OCI-LY7 (cell line): ENCODE measurements at regions not wholly inside any gene's neighbourhood (a gene's known extent, or its start where the extent isn't known, plus 50 kb on each side); places are given as distances from the start of the nearest gene placed in this dataset.

ENCODE experiments used
- BruUV-seq: library from RNA; stranded (reverse); fragments of 400-500 nt; replicated peaks from 2 replicates; lab custom pipeline; 2021; lab: Mats Ljungman, UMichigan
- CTCF ChIA-PET: fragments of 300-600 bp; sonication (Branson Sonifier 250); formaldehyde crosslinking; loops from one replicate; lab custom pipeline; 2022; ENCODE audit warnings: antibody characterized with exemption; ENCODE audit not compliant: unreplicated experiment; lab: Charles Lee
- POLR2A ChIA-PET: fragments of 300-600 bp; sonication (Branson Sonifier 250); formaldehyde crosslinking; loops from one replicate; lab custom pipeline; 2022; ENCODE audit warnings: antibody characterized with exemption; lab: Charles Lee
- DNase-seq: peaks from one replicate; pipeline ENCODE4 v3.0.0-alpha.2; 2015; ENCODE audit warnings: low spot score
- H2AFZ ChIP-seq: fragments of 200-600 bp; sonication (generic), shearing (Covaris generic); 2 replicates; pipeline ENCODE4 v1.6.1; 2014; ENCODE audit warnings: mild to moderate bottlenecking, antibody characterized with exemption, low read length, moderate library complexity
- H3K27ac ChIP-seq: fragments of 200-600 bp; sonication (generic); 2 replicates; pipeline ENCODE4 v1.5.1; 2014; ENCODE audit warnings: mixed run types, low read depth, mild to moderate bottlenecking, moderate library complexity, low read length, inconsistent platforms; ENCODE audit not compliant: poor library complexity, severe bottlenecking
- H3K36me3 ChIP-seq: fragments of 200-600 bp; sonication (generic); 2 replicates; pipeline ENCODE4 v1.6.1; 2014; ENCODE audit warnings: mild to moderate bottlenecking, antibody characterized with exemption, low read length, moderate library complexity, mixed read lengths; ENCODE audit not compliant: insufficient read depth
- H3K4me1 ChIP-seq: fragments of 200-600 bp; sonication (generic); 2 replicates; pipeline ENCODE4 v1.5.1; 2014; ENCODE audit warnings: mild to moderate bottlenecking, low read length; ENCODE audit not compliant: insufficient read depth, poor library complexity, severe bottlenecking
- H3K4me2 ChIP-seq: fragments of 200-600 bp; sonication (generic); 2 replicates; pipeline ENCODE4 v1.6.1; 2014; ENCODE audit warnings: mild to moderate bottlenecking, low read length
- H3K4me3 ChIP-seq: fragments of 200-600 bp; sonication (generic); 2 replicates; pipeline ENCODE4 v1.5.1; 2014; ENCODE audit warnings: mild to moderate bottlenecking, low read depth, low read length; ENCODE audit not compliant: poor library complexity, severe bottlenecking
- H3K79me2 ChIP-seq: fragments of 200-600 bp; sonication (generic); 2 replicates; pipeline ENCODE4 v1.6.1; 2016; ENCODE audit warnings: low read depth, mild to moderate bottlenecking, low read length, moderate library complexity, mixed read lengths; ENCODE audit not compliant: insufficient read depth
- H3K9me2 ChIP-seq: fragments of 200-600 bp; sonication (generic); 2 replicates; pipeline ENCODE4 v1.6.1; 2016; ENCODE audit warnings: mild to moderate bottlenecking, low read length, mixed read lengths; ENCODE audit not compliant: insufficient read depth
- H3K9me3 ChIP-seq: fragments of 200-600 bp; sonication (generic); 2 replicates; pipeline ENCODE4 v1.6.1; 2014; ENCODE audit warnings: mild to moderate bottlenecking, mixed run types, low read length, mixed read lengths
- H4K20me1 ChIP-seq: fragments of 200-600 bp; sonication (generic); 2 replicates; pipeline ENCODE4 v1.6.1; 2014; ENCODE audit warnings: mild to moderate bottlenecking, antibody characterized with exemption, low read length, moderate library complexity, mixed read lengths; ENCODE audit not compliant: insufficient read depth
- EZH2phosphoT487 ChIP-seq: fragments of 200-600 bp; sonication (generic); IDR thresholded peaks from 2 replicates; pipeline ENCODE4 v1.6.1; 2018; ENCODE audit warnings: low read depth, borderline replicate concordance, mild to moderate bottlenecking, mixed run types, antibody characterized with exemption, low read length, moderate library complexity, mixed read lengths
- intact Hi-C: fragments of 100-400 bp; cut with micrococcal nuclease; formaldehyde crosslinking; loops from one replicate; pipeline ENCODE4 v1.10.0; 2022; ENCODE audit not compliant: unreplicated experiment
- TF ChIP-seq, protein P1 (sequence below): fragments of 200-600 bp; sonication (generic); conservative IDR thresholded peaks from 2 replicates; pipeline ENCODE4 v1.5.1; 2014; ENCODE audit warnings: mild to moderate bottlenecking, antibody characterized with exemption, low read length, moderate library complexity, mixed read lengths

GRCh38 chr12:77619425-77619824, 211.3 kb upstream of the NAV3 start:
- H3K9me3 ChIP-seq = no peaks in the 10 kb centered on the region
- H3K4me2 ChIP-seq = no peak overlapping the region
- H3K4me1 ChIP-seq = no peaks in the 10 kb centered on the region
- H2AFZ ChIP-seq = no peak overlapping the region
- DNase-seq = no peak
- no peaks in the 10 kb centered on the region for H3K9me2 ChIP-seq
- BruUV-seq = no TSS peak
- H3K4me3 ChIP-seq = no peak overlapping the region
- intact Hi-C loops = no loop called here
- no peaks in the 10 kb centered on the region for H4K20me1 ChIP-seq
- H3K79me2 ChIP-seq = no peaks in the 10 kb centered on the region
- CTCF ChIA-PET = no interaction called here
- TF ChIP-seq, protein P1, sequence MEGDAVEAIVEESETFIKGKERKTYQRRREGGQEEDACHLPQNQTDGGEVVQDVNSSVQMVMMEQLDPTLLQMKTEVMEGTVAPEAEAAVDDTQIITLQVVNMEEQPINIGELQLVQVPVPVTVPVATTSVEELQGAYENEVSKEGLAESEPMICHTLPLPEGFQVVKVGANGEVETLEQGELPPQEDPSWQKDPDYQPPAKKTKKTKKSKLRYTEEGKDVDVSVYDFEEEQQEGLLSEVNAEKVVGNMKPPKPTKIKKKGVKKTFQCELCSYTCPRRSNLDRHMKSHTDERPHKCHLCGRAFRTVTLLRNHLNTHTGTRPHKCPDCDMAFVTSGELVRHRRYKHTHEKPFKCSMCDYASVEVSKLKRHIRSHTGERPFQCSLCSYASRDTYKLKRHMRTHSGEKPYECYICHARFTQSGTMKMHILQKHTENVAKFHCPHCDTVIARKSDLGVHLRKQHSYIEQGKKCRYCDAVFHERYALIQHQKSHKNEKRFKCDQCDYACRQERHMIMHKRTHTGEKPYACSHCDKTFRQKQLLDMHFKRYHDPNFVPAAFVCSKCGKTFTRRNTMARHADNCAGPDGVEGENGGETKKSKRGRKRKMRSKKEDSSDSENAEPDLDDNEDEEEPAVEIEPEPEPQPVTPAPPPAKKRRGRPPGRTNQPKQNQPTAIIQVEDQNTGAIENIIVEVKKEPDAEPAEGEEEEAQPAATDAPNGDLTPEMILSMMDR = no peak
- no peak for TF ChIP-seq EZH2phosphoT487
- POLR2A ChIA-PET = no interaction called here
- H3K36me3 ChIP-seq = no peaks in the 10 kb centered on the region
- H3K27ac ChIP-seq = no peak overlapping the region

GRCh38 chr12:77617818-77618217, 212.9 kb upstream of the NAV3 start:
- ChIA-PET CTCF (no interaction called here), POLR2A (no interaction called here)
- no peaks in the 10 kb centered on the region for H3K4me1 ChIP-seq
- no TSS peak for BruUV-seq
- no peaks in the 10 kb centered on the region for H3K79me2 ChIP-seq
- H3K4me2 ChIP-seq = no peak overlapping the region
- no peak overlapping the region for H3K4me3 ChIP-seq
- no peaks in the 10 kb centered on the region for H3K36me3 ChIP-seq
- TF ChIP-seq, protein P1 = no peak
- TF ChIP-seq EZH2phosphoT487 = no peak
- H3K9me2 ChIP-seq = no peaks in the 10 kb centered on the region
- H3K27ac ChIP-seq = no peak overlapping the region
- H2AFZ ChIP-seq = no peak overlapping the region
- DNase-seq = no peak
- intact Hi-C loops = no loop called here
- no peaks in the 10 kb centered on the region for H3K9me3 ChIP-seq
- H4K20me1 ChIP-seq = no peaks in the 10 kb centered on the region

- intact Hi-C loops = no loop called here
- ChIA-PET POLR2A (no interaction called here), CTCF (no interaction called here)
- Histone ChIP-seq H2AFZ (no peak overlapping the region), H3K9me3 (no peaks in the 10 kb centered on the region), H3K4me3 (no peak overlapping the region), H3K27ac (no peak overlapping the region), H3K4me1 (no peaks in the 10 kb centered on the region), H3K4me2 (no peak overlapping the region), H3K79me2 (no peaks in the 10 kb centered on the region), H4K20me1 (no peaks in the 10 kb centered on the region), H3K36me3 (no peaks in the 10 kb centered on the region), H3K9me2 (no peaks in the 10 kb centered on the region)
- no peak for TF ChIP-seq EZH2phosphoT487
- TF ChIP-seq, protein P1 = peak; percentile 60
- DNase-seq = peak; percentile 7
- BruUV-seq = no TSS peak
Measured at GRCh38 chr12:77615332-77615731, 215.4 kb upstream of the NAV3 start.
